GM19025 (cell line): ENCODE measurements at regions not wholly inside any gene's neighbourhood (a gene's known extent, or its start where the extent isn't known, plus 50 kb on each side); places are given as distances from the start of the nearest gene placed in this dataset.

Source experiments
- ATAC-seq: cut with Tn5 transposase; IDR thresholded peaks from one replicate; pipeline ENCODE4 v1.9.1; 2021; ENCODE audit warnings: mild to moderate bottlenecking, low read depth, moderate library complexity; ENCODE audit not compliant: unreplicated experiment

DNA sequence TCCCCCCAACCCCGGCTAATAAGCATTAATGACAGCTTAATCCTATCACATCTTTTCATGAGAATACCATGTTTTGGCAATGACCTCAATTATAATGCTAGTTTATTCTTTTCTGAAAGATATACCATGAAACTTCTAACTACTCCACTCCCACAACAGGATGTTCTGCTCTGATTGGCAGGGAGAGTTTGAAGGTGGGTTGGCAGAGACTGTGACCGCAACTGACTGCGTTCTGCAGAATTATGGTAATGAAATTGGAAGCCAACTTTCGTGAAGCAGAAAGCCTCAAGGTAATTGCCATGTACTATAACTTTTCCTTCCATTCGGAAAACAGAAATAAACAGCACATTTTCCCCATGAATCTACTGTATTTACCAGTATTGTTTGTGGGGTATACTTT, 288.2 kb upstream of the SEMA3D start:
- no peak for ATAC-seq

DNA sequence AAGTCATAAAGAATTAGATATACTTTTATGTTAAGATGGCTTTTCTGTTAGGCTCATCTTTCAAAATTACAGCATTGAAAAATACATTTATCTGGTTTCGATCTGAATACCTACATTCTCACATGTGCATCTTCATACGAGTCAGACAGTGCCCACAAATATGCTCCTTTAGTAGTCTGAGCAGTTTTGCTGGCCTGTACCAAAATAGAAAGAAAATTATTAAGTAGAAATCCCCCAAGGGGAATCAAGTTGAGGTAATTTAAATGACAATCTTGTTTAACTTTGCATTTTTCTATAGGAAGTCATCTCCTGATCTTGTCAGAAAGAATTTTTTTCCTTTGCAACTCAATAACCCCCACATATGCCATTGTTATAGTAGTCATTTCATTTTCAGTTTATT, 287.4 kb upstream of the SEMA3D start:
- ATAC-seq = peak; percentile 42

DNA sequence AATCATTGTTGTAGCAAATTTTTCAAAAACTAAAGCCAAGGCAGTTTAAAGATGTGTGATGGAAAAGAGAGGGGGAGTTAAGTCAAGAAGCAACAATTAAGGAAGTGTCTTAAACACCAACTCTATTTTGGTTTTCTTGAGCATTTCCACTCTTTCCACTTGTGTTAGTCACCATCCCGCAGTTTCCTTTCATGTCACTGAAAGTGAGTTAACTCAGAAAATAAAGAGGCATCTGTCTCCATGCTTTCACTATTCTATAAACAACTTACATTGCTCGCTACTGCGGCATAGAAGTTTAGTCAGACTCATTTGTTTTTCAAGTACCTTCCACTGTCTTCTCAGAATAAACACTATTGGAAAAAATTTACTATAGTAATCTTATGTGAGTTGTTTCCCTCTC, 284.9 kb upstream of the SEMA3D start:
- no peak for ATAC-seq

DNA sequence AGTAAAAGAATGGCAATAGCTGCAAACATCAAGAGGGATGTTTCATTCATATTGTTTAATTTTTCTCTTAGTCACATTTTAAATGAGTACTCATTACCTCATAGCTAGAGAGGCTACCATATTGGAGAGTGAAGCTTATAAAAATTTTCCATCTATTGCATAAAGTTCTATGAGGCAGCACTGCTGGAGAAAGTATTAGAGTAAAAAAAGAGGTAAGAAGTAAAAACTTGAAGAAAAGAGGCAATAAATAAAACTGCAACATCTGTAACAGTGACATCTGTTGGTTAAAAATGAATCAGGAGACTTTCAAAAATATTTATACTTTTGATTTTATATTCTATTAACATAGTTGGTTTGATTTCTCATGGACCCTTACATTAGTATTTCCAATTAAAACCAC, 284.5 kb upstream of the SEMA3D start:
- ATAC-seq = no peak

DNA sequence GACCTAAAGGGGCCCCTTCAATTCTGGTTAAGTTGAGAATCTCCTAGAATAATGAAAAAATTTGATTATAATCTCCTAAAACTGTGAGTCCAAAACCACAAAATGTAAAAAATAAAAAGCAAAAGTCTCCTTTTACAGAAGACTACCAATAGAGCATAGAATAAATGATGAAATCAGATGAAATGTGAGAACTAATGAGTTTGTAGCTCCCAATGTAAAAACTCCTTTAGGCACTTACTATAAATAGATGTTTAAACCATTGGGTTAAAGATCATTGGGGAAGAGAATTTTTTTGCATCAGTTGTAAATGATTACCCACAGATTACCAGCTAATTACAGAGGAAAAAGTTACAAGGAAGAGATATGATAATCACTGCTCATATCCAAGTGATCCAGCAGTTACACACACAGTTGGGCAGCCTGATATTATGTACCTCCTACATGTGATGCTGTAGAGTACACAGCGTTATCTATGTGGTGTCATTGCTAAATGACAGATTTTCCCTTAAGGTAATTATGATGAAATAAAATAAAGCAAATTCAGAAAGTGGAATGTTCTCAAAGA, 282.7 kb upstream of the SEMA3D start:
- ATAC-seq = no peak

DNA sequence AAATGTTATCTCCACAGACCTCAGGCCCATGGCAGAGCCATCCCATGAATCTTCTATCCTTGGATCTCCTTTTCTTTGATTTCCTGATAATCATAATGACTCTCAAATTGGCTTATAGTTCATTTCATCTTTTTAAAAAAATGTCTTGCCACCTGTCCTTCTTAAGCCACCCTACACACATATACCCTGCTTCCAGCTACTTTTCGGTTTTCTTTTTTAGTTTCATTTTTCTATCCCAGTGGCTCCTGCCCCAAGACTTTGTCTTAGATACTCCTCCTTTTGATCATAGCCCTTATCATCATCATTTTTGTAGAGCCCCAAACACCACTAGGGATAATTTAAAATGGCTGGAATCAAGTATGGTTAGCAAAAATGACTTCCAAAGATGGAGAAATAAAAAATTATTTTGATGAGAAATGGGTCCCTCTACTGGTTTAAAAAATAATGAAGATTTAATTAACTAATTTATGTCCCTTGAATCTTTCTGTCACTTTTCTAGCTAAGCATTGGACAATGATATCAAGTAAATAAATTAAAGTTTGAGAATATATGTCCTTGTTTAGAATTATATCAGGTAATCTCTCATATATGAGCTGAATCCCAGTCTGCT, 277.3 kb upstream of the SEMA3D start:
- no peak for ATAC-seq

DNA sequence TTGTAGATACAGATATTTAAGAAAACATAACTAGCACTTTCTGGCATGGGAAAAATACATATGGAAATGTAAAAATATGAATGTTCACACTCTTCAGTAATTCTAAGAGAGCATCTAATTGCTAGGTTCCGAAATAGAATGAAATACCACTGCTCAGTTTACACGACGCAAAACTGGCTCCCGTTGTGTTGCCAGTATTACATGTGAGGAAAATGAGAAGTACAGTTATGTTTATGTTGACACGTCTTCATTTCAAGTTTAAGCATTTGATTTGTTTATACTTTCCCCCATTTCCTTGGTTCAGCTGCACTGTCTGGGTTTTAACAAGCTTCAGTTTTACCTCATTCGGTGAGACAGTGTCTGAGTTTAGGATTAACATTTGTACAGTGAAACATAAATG, 275.8 kb upstream of the SEMA3D start:
- no peak for ATAC-seq

DNA sequence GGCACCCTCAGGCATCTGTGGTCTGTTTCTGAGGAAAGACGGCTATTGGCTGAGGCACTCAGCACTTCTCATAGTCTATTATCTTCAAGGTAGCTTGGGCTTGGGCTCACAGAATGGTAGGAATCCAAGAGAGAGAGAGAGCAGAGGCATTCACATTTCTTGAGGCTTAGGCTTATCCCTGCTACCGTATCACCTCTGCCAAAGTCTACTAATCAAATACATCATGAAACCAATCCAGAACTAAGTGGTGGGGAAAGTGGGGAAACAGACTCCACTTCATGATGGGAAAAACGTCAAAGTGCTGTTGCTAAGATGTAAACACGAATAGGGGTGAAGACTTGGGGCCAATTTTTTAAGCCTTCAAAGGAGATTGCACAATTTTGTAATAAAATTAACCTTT, 271.1 kb upstream of the SEMA3D start:
- ATAC-seq = no peak

DNA sequence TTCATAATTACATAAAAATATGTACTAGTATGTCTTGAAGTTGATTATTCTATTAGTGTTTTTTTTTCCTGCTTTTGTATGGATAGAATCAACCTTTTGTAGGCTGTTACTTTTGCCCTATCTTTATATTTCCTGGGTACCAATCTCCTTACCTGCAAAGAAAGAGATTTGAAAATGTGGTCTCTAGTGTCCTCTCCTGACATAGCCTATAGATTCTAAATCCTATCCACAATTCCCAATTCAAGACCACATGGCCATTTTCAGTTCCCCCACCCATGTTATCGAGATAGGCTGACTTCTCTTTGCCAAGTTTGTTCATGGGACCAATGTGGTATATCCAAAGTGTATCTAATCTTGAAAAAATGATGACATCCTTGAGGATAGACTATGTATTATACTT, 269.4 kb upstream of the SEMA3D start:
- no peak for ATAC-seq

DNA sequence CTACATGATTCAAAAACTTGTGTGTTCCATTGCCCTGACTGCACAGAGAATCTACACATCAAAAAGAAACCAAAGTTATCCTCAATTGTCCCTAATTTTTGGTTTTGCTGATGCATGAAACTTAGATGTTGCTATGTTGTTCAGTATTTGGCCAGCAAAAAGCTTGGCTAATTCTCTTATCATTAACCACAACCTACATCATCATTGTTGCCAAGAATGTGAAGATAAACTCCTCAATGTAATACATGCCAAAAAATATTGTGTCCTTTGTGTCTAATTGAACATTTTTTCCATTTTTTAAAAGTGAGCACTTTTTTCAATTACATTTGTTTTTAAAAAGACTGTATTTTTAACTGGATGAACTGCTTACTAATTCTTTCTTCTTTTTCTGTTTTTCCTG, 268.0 kb upstream of the SEMA3D start:
- no peak for ATAC-seq

DNA sequence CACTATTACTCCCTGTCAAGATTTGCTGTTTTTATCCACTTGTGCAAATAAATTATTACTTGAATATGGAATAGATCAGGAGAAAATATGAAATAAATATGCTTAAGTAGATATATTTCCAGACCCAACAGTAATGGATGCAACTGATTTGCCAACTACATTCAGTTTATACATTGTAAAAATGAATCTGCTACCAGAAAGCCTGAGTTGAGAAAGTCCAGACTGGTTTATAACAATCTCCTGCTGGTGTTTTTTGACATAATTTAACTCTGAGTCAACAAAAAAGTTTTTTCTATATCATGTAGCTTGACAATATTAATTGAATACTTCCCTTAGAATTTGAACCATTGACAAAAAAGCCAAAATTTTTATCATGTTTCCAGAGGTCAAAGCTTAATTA, 265.8 kb upstream of the SEMA3D start:
- no peak for ATAC-seq

DNA sequence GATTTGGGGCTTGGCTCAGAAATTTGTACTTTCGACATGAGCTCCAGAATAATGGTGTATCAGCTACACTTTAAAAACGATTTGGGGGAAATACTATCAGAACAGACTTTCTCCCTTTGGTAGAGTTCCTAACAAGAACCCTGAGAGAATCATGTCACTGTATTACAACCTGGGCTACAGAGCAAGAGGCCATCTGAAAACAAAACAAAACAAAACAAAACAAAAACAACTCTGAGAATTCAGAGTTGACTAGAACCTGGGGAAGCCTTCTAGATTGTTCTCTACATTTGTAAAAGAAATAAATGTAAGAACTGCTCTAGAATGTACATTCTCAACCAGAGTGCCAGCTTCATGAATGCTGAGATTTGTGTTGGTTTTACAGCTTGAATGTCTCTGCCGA, 262.6 kb upstream of the SEMA3D start:
- ATAC-seq = no peak

DNA sequence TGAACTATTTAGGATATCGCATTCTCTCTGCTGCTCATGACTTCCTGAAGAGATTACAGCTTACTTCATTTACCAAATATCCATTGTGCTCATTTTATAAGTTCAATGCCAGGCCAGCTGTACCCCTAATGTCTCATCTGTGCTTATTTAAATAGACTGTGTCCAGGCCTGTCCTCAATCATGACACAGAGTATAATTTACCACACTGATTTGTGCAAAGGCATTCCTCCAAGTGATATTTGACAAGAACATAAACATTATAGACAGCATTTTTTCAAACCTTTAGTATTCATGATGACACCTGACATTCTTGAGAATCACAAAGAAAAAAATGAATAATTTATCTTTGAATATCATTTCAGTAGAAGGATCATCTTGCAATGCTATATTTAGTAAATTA, 260.1 kb upstream of the SEMA3D start:
- no peak for ATAC-seq

DNA sequence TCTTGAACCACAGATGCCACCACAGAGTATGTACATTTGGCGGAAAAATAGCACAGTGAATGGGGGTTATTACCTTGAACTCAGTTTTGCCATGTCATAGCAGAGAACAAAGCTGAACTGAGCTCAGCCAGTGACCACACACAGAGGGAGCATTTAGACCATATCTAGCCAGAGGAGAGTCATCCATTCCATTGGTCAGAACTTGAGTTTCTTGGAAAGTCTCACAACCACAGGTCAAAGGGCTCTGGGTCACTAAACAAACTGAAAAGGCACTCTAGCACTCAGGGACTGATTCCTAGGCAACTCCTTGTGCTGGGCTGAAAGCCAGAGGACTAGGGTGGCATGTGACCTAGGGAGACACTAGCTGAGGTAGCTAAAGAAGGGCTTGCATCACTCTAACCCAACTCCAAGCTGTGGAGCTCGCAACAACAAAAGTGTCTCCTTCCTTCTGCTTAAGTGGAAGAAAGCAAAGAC, 239.7 kb upstream of the SEMA3D start:
- ATAC-seq = no peak

DNA sequence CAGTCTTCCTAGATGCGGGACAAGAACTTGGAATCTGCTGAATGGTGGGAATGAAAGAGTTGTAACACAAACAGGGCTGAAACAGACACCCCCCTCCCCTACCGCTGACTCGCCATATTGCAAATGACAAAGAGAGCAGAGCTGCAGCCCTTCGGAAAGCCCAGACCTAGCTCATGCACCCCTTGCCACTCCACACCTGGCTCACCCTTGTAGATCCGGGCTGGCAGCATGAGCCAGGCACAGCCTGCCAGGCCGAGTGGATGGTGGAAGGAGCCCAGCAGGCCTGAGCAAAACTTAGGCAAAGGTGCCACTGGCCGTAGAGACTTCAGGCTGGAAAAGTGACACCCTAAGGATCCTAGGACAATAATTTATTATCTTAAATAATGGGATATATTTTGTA, 237.4 kb upstream of the SEMA3D start:
- no peak for ATAC-seq

DNA sequence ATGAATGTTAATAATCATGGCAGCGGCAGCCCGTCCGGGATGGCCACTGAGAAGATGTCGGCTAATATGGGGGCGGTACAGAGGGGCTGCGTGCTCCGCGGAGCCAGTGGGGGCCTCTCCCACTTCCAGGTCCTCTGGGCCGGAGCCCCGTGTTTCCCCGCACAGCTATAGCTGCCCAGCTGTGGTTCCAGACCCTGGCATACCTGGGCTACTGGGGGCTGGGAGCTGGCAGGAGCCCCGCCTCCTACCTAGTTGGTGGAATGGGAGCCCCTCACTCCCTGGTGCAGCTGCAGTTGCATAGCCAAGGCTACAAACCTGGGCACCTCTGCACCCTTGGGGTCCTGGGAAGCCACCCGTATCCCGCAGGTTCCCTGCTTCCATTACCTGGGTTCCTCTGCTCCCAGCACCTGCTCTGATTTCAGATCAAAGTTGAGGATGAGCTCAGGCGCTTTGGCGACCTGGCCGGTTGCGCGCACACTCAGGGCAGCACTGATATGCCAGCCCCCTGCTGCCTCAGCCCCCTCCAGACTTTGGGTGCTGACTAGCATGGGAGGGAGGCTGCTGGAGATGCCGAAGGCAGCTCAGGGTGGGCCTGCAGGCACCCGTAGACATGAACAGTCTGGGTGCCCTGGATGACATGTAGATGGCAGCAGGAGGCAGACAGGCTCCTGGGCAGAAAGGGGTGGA, 236.5 kb upstream of the SEMA3D start:
- ATAC-seq = no peak

DNA sequence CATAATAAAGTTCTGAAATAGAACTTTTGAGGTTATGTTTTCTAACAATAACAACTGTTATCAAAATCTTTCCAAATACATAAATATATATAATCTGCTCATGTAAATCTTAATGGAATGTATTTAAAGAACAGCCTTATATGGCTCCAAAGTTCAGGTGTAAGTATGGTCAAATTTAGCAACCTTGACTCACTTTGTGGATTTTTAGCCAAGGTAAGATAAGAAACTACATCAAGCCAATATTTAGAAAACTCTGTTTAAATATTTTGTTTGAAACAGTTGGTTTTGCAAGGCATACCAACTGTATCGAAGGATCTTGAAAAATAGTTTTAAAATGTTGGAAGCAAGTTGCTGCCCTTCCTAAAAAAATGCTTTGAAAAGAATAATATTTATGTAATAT, 228.9 kb upstream of the SEMA3D start:
- no peak for ATAC-seq

DNA sequence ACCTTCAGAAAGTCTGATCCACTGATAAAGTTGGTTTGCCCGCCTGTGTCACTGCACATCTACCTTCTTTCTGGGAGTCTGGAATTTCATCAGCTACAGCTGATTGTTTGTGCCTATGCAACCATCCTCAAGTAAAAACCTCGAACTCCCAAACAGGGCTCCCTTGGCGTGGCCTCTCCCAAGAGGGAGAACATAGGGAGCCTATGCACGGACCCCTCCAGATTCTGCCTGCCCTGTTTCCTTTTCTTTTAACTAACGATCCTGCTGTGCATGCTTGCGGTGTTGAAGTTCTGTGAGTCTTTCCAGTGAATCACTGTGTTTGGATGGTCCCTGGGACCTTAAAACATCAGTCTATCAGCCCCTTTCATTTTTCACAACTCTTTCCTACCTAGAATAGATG, 226.9 kb upstream of the SEMA3D start:
- ATAC-seq = no peak

DNA sequence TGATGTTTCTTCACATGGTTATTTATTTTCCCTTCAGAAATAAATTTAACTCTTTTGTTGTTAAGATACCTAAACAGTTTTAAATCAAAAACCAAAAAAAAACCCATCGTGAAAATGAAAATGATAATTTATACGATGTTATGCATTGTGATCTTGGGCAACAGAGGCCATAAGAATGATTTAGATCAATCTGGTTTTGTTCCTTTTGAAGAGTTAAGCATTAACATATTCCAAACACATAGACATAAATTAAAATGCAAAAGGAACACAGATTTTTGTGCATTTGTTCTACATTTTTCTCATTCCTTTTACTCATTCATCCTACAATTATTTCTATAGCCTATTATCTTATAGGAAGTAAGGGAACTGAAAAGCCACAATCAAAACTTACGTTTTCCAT, 226.1 kb upstream of the SEMA3D start:
- no peak for ATAC-seq

DNA sequence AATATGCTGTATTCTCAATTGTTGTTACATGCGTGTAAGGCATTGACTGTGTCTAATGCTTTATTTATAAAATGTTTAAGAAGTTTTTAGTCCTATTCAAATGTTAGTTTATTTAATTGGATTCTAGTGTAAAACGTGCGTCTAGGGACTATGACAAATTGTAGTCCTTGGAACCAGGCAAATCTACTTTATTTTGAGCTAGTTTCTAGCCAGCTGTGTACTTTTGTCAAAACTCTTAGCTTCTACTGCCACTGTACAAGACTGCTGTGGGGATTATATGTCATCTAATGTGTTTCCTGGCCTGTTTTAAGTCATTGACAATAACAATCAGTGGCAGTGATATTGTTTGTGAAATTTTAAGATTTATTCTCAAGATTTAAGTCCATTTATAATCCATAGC, 220.5 kb upstream of the SEMA3D start:
- ATAC-seq = no peak

DNA sequence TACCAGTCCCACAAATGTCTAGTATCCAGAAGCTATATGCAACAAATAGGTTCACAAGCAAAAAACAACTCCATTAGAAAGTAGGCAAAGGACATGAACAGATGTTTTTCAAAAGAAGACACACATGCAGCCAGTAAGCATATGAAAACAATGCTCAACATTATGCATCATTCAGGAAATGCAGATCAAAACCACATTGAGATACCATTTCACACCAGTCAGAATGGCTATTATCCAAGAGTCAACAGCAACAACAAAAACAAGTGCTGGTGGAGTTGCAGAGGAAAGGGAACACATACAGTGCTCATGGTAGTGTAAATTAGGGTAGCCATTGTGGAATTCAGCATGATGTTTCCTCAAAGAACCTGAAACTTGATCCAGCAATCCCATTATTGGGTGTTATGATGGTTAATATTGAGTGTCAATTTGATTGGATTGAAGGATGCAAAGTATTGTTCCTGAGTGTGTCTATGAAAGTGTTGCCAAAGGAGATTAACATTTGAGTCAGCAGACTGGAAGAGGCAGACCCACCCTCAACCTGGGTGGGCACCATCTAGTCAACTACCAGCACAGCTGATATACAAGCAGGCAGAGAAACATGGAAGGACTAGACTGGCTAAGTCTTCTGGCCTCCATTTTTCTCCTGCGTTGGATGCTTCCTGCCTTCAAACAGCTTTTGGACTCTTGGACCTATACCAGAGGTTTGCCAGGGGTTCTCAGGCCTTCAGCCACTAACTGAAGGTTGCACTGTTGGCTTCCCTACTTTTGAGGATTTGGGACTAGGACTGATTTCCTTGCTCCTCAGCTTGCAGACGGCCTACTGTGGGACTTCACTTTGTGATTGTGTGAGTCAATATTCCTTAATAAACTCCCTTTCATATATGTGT, 218.4 kb upstream of the SEMA3D start:
- ATAC-seq = no peak
